GM12801 (cell line): ENCODE measurements at regions not wholly inside any gene's neighbourhood (a gene's known extent, or its start where the extent isn't known, plus 50 kb on each side); places are given as distances from the start of the nearest gene placed in this dataset.

Experiments used
- CTCF ChIP-seq: IDR thresholded peaks from one replicate; pipeline ENCODE4 v1.5.1; 2011; ENCODE audit warnings: control low read depth; ENCODE audit not compliant: insufficient read length; ENCODE audit errors: extremely low read depth

GRCh38 chr6:6790891-6791290 is 202.4 kb downstream of the LY86 start:
- no peak for TF ChIP-seq CTCF

GRCh38 chr6:6793388-6794250 is 205.1 kb downstream of the LY86 start:
- no peak for TF ChIP-seq CTCF

- no peak for TF ChIP-seq CTCF
Observed at GRCh38 chr6:6795393-6795792, 206.9 kb downstream of the LY86 start.

GRCh38 chr6:6796818-6797217 is 208.3 kb downstream of the LY86 start:
- TF ChIP-seq CTCF: no peak

- no peak for TF ChIP-seq CTCF
Observed at GRCh38 chr6:6798448-6798860, 209.9 kb downstream of the LY86 start.

GRCh38 chr6:6801005-6801335 is 212.4 kb downstream of the LY86 start:
- TF ChIP-seq CTCF: no peak

- TF ChIP-seq CTCF: no peak
Observed at GRCh38 chr6:6801635-6802218, 213.2 kb downstream of the LY86 start.
